H1 (cell line): ENCODE measurements at regions not wholly inside any gene's neighbourhood (a gene's known extent, or its start where the extent isn't known, plus 50 kb on each side); places are given as distances from the start of the nearest gene placed in this dataset.

Experiments
- CTCF ChIA-PET: fragments of 300-600 bp; sonication (Branson Sonifier 250); formaldehyde crosslinking; loops from one replicate; lab custom pipeline; 2021; ENCODE audit not compliant: partially characterized antibody; lab: Charles Lee
- POLR2A ChIA-PET: fragments of 300-600 bp; sonication (Branson Sonifier 250); formaldehyde crosslinking; loops from one replicate; lab custom pipeline; 2021; ENCODE audit warnings: inconsistent platforms; ENCODE audit not compliant: partially characterized antibody; lab: Charles Lee
- DNase-seq, 2 experiments: peaks; one replicate each; pipeline versions ENCODE4 v3.0.0 to v3.0.0-alpha.2; 2010 to 2022; ENCODE audit warnings: low spot score in 2 of 2, low read depth in 1 of 2, mixed read lengths in 1 of 2
- FAIRE-seq: peaks from 2 replicates; lab custom pipeline; 2011; peaks lifted over from hg19 to GRCh38; lab: Jason Lieb, UNC
- H2AFZ ChIP-seq: 2 replicates; pipeline ENCODE4 v1.8.1; 2012; ENCODE audit warnings: low read length, inconsistent platforms
- H2AK5ac ChIP-seq: 2 replicates; pipeline ENCODE4 v1.6.1; 2013; ENCODE audit warnings: low read depth, low read length
- H2BK120ac ChIP-seq: replicated peaks from 2 replicates; pipeline ENCODE3; 2013; ENCODE audit warnings: low read depth, low read length, inconsistent platforms
- H2BK12ac ChIP-seq: 2 replicates; pipeline ENCODE4 v1.6.1; 2013; ENCODE audit warnings: low read depth, low read length
- H2BK15ac ChIP-seq: 2 replicates; pipeline ENCODE4 v1.6.1; 2013; ENCODE audit warnings: low read length
- H2BK20ac ChIP-seq: 2 replicates; pipeline ENCODE4 v1.6.1; 2013; ENCODE audit warnings: low read length
- H2BK5ac ChIP-seq: 2 replicates; pipeline ENCODE4 v1.6.1; 2013; ENCODE audit warnings: low read depth, low read length
- H3K14ac ChIP-seq: 2 replicates; pipeline ENCODE4 v1.6.1; 2013; ENCODE audit warnings: inconsistent platforms; ENCODE audit not compliant: insufficient read length
- H3K18ac ChIP-seq: 2 replicates; pipeline ENCODE4 v1.6.1; 2013; ENCODE audit warnings: low read length; ENCODE audit errors: extremely low read depth
- H3K23ac ChIP-seq: 2 replicates; pipeline ENCODE4 v1.6.1; 2013; ENCODE audit warnings: inconsistent platforms; ENCODE audit not compliant: insufficient read length
- H3K23me2 ChIP-seq: 2 replicates; pipeline ENCODE4 v1.6.1; 2013; ENCODE audit warnings: low read depth, low read length
- H3K27ac ChIP-seq: 2 replicates; pipeline ENCODE4 v1.6.1; 2011; ENCODE audit warnings: low read depth, low read length, inconsistent platforms
- H3K27me3 ChIP-seq, 4 experiments: replicated peaks in 1 of 4; 1 replicate in 1 of 4; 2 replicates in 3 of 4; pipeline versions ENCODE4 v1.6.1 to v1.8.1; 2011 to 2013; ENCODE audit warnings: low read length in 3 of 4, mild to moderate bottlenecking in 3 of 4, inconsistent platforms in 2 of 4, mixed read lengths in 2 of 4, moderate library complexity in 1 of 4; ENCODE audit not compliant: control insufficient read depth in 3 of 4, insufficient read depth in 3 of 4; ENCODE audit errors: extremely low read depth in 1 of 4
- H3K36me3 ChIP-seq, 4 experiments: 2 replicates each; pipeline versions ENCODE4 v1.6.1 to v1.8.1; 2011 to 2013; ENCODE audit warnings: mild to moderate bottlenecking in 4 of 4, low read length in 3 of 4, moderate library complexity in 2 of 4, control low read depth in 1 of 4, inconsistent platforms in 1 of 4; ENCODE audit not compliant: insufficient read depth in 4 of 4, control insufficient read depth in 2 of 4
- H3K4ac ChIP-seq: replicated peaks from 2 replicates; pipeline ENCODE3; 2013; ENCODE audit warnings: low read length, low read depth, mixed read lengths, inconsistent platforms; ENCODE audit not compliant: insufficient read length
- H3K4me1 ChIP-seq, 4 experiments: replicated peaks in 1 of 4; 1 replicate in 1 of 4; 2 replicates in 3 of 4; pipeline versions ENCODE4 v1.6.1 to v1.8.1; 2011 to 2013; ENCODE audit warnings: low read length in 3 of 4, inconsistent platforms in 2 of 4, mixed read lengths in 1 of 4; ENCODE audit not compliant: insufficient read depth in 4 of 4, control insufficient read depth in 3 of 4
- H3K4me2 ChIP-seq, 2 experiments: 2 replicates each; pipeline versions ENCODE4 v1.6.1 to v1.8.1; 2011 to 2013; ENCODE audit warnings: low read depth in 2 of 2, low read length in 2 of 2, control low read depth in 1 of 2, inconsistent platforms in 1 of 2, mild to moderate bottlenecking in 1 of 2; ENCODE audit not compliant: insufficient read depth in 1 of 2
- H3K4me3 ChIP-seq, 4 experiments: fragments of 200-600, 300-600 bp in 1 of 4; sonication (generic), shearing (Covaris generic), sonication (Bioruptor Twin) in 1 of 4; 2 replicates each; pipeline versions ENCODE4 v1.5.1 to v1.8.1; 2011 to 2016; ENCODE audit warnings: low read length in 4 of 4, low read depth in 3 of 4, control low read depth in 2 of 4, inconsistent platforms in 2 of 4, mild to moderate bottlenecking in 2 of 4, mixed read lengths in 1 of 4, moderate library complexity in 1 of 4; ENCODE audit not compliant: insufficient read depth in 2 of 4; ENCODE audit errors: extremely low read depth in 1 of 4
- H3K56ac ChIP-seq: replicated peaks from 2 replicates; pipeline ENCODE3; 2013; ENCODE audit warnings: low read depth, mild to moderate bottlenecking, mixed read lengths, low read length, inconsistent platforms; ENCODE audit not compliant: insufficient read length
- H3K79me1 ChIP-seq: 2 replicates; pipeline ENCODE4 v1.6.1; 2013; ENCODE audit warnings: low read depth, low read length, control low read depth
- H3K79me2 ChIP-seq, 2 experiments: 2 replicates each; pipeline versions ENCODE4 v1.6.1 to v1.8.1; 2012 to 2013; ENCODE audit warnings: low read length in 2 of 2, mild to moderate bottlenecking in 2 of 2, inconsistent platforms in 1 of 2; ENCODE audit not compliant: insufficient read depth in 2 of 2, control insufficient read depth in 1 of 2
- H3K9ac ChIP-seq, 4 experiments: replicated peaks in 1 of 4; 1 replicate in 1 of 4; 2 replicates in 3 of 4; pipeline versions ENCODE4 v1.6.1 to v1.8.1; 2011 to 2013; ENCODE audit warnings: low read depth in 3 of 4, low read length in 3 of 4, control low read depth in 2 of 4, mild to moderate bottlenecking in 2 of 4, moderate library complexity in 2 of 4, inconsistent platforms in 1 of 4; ENCODE audit errors: extremely low read depth in 1 of 4
- H3K9me3 ChIP-seq, 2 experiments: 2 replicates each; pipeline versions ENCODE4 v1.6.1 to v1.8.1; 2012 to 2013; ENCODE audit warnings: mild to moderate bottlenecking in 2 of 2, moderate library complexity in 2 of 2, control low read depth in 1 of 2, inconsistent platforms in 1 of 2, low read depth in 1 of 2, low read length in 1 of 2, mixed read lengths in 1 of 2; ENCODE audit not compliant: insufficient read depth in 2 of 2
- H4K20me1 ChIP-seq, 2 experiments: replicated peaks in 1 of 2; 2 replicates each; pipeline versions ENCODE3 to v1.8.1; 2011 to 2013; ENCODE audit warnings: inconsistent platforms in 2 of 2, low read length in 2 of 2, mild to moderate bottlenecking in 1 of 2; ENCODE audit not compliant: insufficient read depth in 2 of 2, control insufficient read depth in 1 of 2
- H4K5ac ChIP-seq: 2 replicates; pipeline ENCODE4 v1.6.1; 2013; ENCODE audit warnings: low read length, low read depth, mixed read lengths, inconsistent platforms; ENCODE audit not compliant: insufficient read length
- H4K8ac ChIP-seq: 2 replicates; pipeline ENCODE4 v1.8.0; 2013; ENCODE audit warnings: mild to moderate bottlenecking, moderate library complexity, low read length, inconsistent platforms; ENCODE audit not compliant: insufficient read depth; ENCODE audit errors: extremely low read depth
- H4K91ac ChIP-seq: replicated peaks from 2 replicates; pipeline ENCODE3; 2013; ENCODE audit warnings: low read length, mixed read lengths, inconsistent platforms; ENCODE audit not compliant: insufficient read length
- CBX8 ChIP-seq: fragments of 300-800, 300-1000 bp; sonication (generic); IDR thresholded peaks from 2 replicates; pipeline ENCODE4 v1.7.1; 2016; ENCODE audit warnings: low read depth, low read length, borderline replicate concordance
- GABPA ChIP-seq: IDR thresholded peaks from 2 replicates; pipeline ENCODE4 v1.6.1; 2011; ENCODE audit warnings: mild to moderate bottlenecking, low read length, moderate library complexity, borderline replicate concordance; ENCODE audit not compliant: insufficient read depth
- JUN ChIP-seq: IDR thresholded peaks from 2 replicates; pipeline ENCODE4 v1.6.1; 2011; ENCODE audit warnings: low read depth, mild to moderate bottlenecking, improper control_type of control experiment, low read length
- JUND ChIP-seq: IDR thresholded peaks from 2 replicates; pipeline ENCODE4 v1.6.1; 2011; ENCODE audit warnings: mild to moderate bottlenecking, improper control_type of control experiment, low read length
- MAFK ChIP-seq: IDR thresholded peaks from 2 replicates; pipeline ENCODE4 v1.6.1; 2012; ENCODE audit warnings: low read depth, mild to moderate bottlenecking, improper control_type of control experiment, low read length
- NRF1 ChIP-seq: IDR thresholded peaks from 2 replicates; pipeline ENCODE4 v1.6.1; 2011; ENCODE audit warnings: mild to moderate bottlenecking, low read depth, low read length, improper control_type of control experiment
- RAD21 ChIP-seq, 2 experiments: IDR thresholded peaks in 1 of 2; conservative IDR thresholded peaks in 1 of 2; 2 replicates each; pipeline ENCODE4 v1.6.1; 2011; ENCODE audit warnings: low read depth in 2 of 2, low read length in 2 of 2, improper control_type of control experiment in 1 of 2, inconsistent platforms in 1 of 2, mild to moderate bottlenecking in 1 of 2, moderate library complexity in 1 of 2
- SIRT6 ChIP-seq: IDR thresholded peaks from one replicate; pipeline ENCODE4 v1.7.1; 2012; ENCODE audit warnings: low read length, inconsistent platforms
- SP4 ChIP-seq: IDR thresholded peaks from 2 replicates; pipeline ENCODE4 v1.6.1; 2012; ENCODE audit warnings: low read length, inconsistent platforms
- TCF12 ChIP-seq: IDR thresholded peaks from 2 replicates; pipeline ENCODE4 v1.6.1; 2011; ENCODE audit warnings: low read depth, mild to moderate bottlenecking, low read length
- TEAD4 ChIP-seq: IDR thresholded peaks from 2 replicates; pipeline ENCODE4 v1.6.1; 2012; ENCODE audit warnings: low read depth, low read length, inconsistent platforms, mixed read lengths
- USF2 ChIP-seq: IDR thresholded peaks from 2 replicates; pipeline ENCODE4 v1.6.1; 2011; ENCODE audit warnings: low read length, improper control_type of control experiment
- WGBS, 2 experiments: shearing (Covaris generic) in 1 of 2; methylation state at CpG; one replicate each; pipeline versions ENCODE4 v1.1.6 to v1.1.7; 2013 to 2015; ENCODE audit warnings: low lambda C conversion rate in 2 of 2, mixed read lengths in 2 of 2, inconsistent platforms in 1 of 2, low coverage in 1 of 2, missing lambda C conversion rate in 1 of 2; ENCODE audit not compliant: insufficient replicate concordance in 2 of 2, insufficient coverage in 1 of 2, insufficient read length in 1 of 2; ENCODE audit errors: extremely low coverage in 1 of 2, missing lambda C conversion rate in 1 of 2; 5-methylcytosine and 5-hydroxymethylcytosine counted together

- Histone ChIP-seq H3K36me3 (no peaks in the 10 kb centered on the region), H2AK5ac (no peak overlapping the region), H3K79me1 (no peaks in the 10 kb centered on the region), H3K23ac (no peak overlapping the region), H3K27me3 (no peaks in the 10 kb centered on the region), H3K14ac (no peak overlapping the region), H4K20me1 (peaks cover 0 to 5% of the 10 kb centered on the region in 2 experiments), H3K9ac (no peak overlapping the region), H2BK20ac (no peak overlapping the region), H3K4me2 (no peak overlapping the region), H4K91ac (no peak overlapping the region), H3K56ac (no peak overlapping the region), H2BK5ac (no peak overlapping the region), H3K9me3 (no peaks in the 10 kb centered on the region), H2BK120ac (no peak overlapping the region), H3K18ac (no peak overlapping the region), H2BK15ac (no peak overlapping the region), H4K8ac (no peak overlapping the region), H2AFZ (no peak overlapping the region), H3K4me1 (no peaks in the 10 kb centered on the region; a peak in 2 of 7 replicates), H3K4me3 (no peak overlapping the region), H4K5ac (no peak overlapping the region), H3K27ac (no peak overlapping the region), H3K4ac (no peak overlapping the region), H3K23me2 (no peaks in the 10 kb centered on the region), H2BK12ac (no peak overlapping the region), H3K79me2 (no peaks in the 10 kb centered on the region)
- ChIA-PET CTCF (no interaction called here), POLR2A (no interaction called here)
- 91% methylated on average over 19 of the region's 30 CpGs; no CpG with 5 or more reads in 1 of the 2 experiments for WGBS, 2 experiments
- no peak for FAIRE-seq
- DNase-seq = no peak
- no peak for TF ChIP-seq TCF12
- TF ChIP-seq USF2 = no peak
- TF ChIP-seq CBX8 = no peak
- TF ChIP-seq RAD21 (IDR thresholded peaks at IDR 0.05 in 1 of 2, conservative IDR thresholded peaks at IDR 0.05 in 1 of 2; ENCODE audit: low read depth in 2 of 2, low read length in 2 of 2) = no peak
- no peak for TF ChIP-seq GABPA
- TF ChIP-seq JUN = no peak
- TF ChIP-seq JUND = no peak
- no peak for TF ChIP-seq SIRT6
- TF ChIP-seq TEAD4 = no peak
- TF ChIP-seq SP4 = no peak
- no peak for TF ChIP-seq NRF1
- no peak for TF ChIP-seq MAFK
Measured at GRCh38 chr4:1541449-1542225, 135.4 kb upstream of the NKX1-1 start.
